HCT116 (cell line): ENCODE measurements at regions not wholly inside any gene's neighbourhood (a gene's known extent, or its start where the extent isn't known, plus 50 kb on each side); places are given as distances from the start of the nearest gene placed in this dataset.

Source experiments
- ATAC-seq: fragments of 200-7000 bp; cut with Tn5 transposase; 2 replicates; pipeline ENCODE4 v1.9.1; 2020; ENCODE audit warnings: mild to moderate bottlenecking, moderate library complexity
- BruUV-seq: library from RNA; stranded (reverse); fragments of 400-500 nt; replicated peaks from 2 replicates; lab custom pipeline; 2021; lab: Mats Ljungman, UMichigan
- CTCF ChIA-PET: fragments of 300-600 bp; sonication (Branson Sonifier 250); formaldehyde crosslinking; loops from one replicate; lab custom pipeline; 2021; ENCODE audit warnings: antibody characterized with exemption; lab: Charles Lee
- POLR2A ChIA-PET: fragments of 300-600, 350-600 bp; sonication (Branson Sonifier 250); formaldehyde crosslinking; loops from one replicate; lab custom pipeline; 2021; ENCODE audit warnings: antibody characterized with exemption; lab: Charles Lee
- RAD21 ChIA-PET, 2 experiments: fragments of 300-600 bp; sonication (Branson Sonifier 250); formaldehyde crosslinking; loops; one replicate each; lab custom pipeline; 2023; ENCODE audit warnings: low total read pairs in 2 of 2; ENCODE audit not compliant: uncharacterized antibody in 2 of 2, unreplicated experiment in 2 of 2, low non-redundant PET in 1 of 2; lab: Charles Lee
- DNase-seq: peaks from one replicate; pipeline ENCODE4 v3.0.0-alpha.2; 2010; ENCODE audit warnings: low read depth, low spot score
- H2AFZ ChIP-seq: fragments of 200-600 bp; shearing (Covaris generic), sonication (generic); 2 replicates; pipeline ENCODE4 v1.6.1; 2017; ENCODE audit warnings: low read depth, mixed run types, mixed read lengths, antibody characterized with exemption, low read length; ENCODE audit not compliant: poor library complexity, severe bottlenecking
- H3K27ac ChIP-seq: 2 replicates; pipeline ENCODE4 v1.5.1; 2012; ENCODE audit warnings: low read depth, low read length
- H3K27me3 ChIP-seq: fragments of 200-600 bp; sonication (generic); 2 replicates; pipeline ENCODE4 v1.6.1; 2016; ENCODE audit warnings: mixed run types, low read length, mixed read lengths; ENCODE audit not compliant: insufficient read depth
- H3K36me3 ChIP-seq, 2 experiments: fragments of 200-500 bp in 1 of 2; fragments of 200-600 bp in 1 of 2; sonication (Bioruptor generic) in 1 of 2; sonication (generic) in 1 of 2; 2 replicates each; pipeline versions ENCODE4 v1.5.1 to v1.6.1; 2014 to 2016; ENCODE audit warnings: low read length in 2 of 2, inconsistent platforms in 1 of 2, mixed read lengths in 1 of 2, mixed run types in 1 of 2; ENCODE audit not compliant: insufficient read depth in 2 of 2, control insufficient read depth in 1 of 2
- H3K4me1 ChIP-seq, 2 experiments: fragments of 200-600 bp in 1 of 2; sonication (generic) in 1 of 2; 2 replicates each; pipeline versions ENCODE4 v1.5.1 to v1.6.1; 2012 to 2017; ENCODE audit warnings: low read length in 2 of 2, inconsistent platforms in 1 of 2, mild to moderate bottlenecking in 1 of 2, mixed read lengths in 1 of 2, mixed run types in 1 of 2, moderate library complexity in 1 of 2; ENCODE audit not compliant: insufficient read depth in 2 of 2, control insufficient read depth in 1 of 2
- H3K4me2 ChIP-seq: fragments of 200-600 bp; sonication (generic); 2 replicates; pipeline ENCODE4 v1.6.1; 2017; ENCODE audit warnings: mixed run types, low read length, mixed read lengths
- H3K4me3 ChIP-seq, 2 experiments: fragments of 200-600 bp in 1 of 2; sonication (generic) in 1 of 2; replicated peaks in 1 of 2; 2 replicates each; pipeline ENCODE4 v1.5.1; 2011 to 2016; ENCODE audit warnings: low read length in 2 of 2, control low read depth in 1 of 2, low read depth in 1 of 2, mild to moderate bottlenecking in 1 of 2, mixed read lengths in 1 of 2, mixed run types in 1 of 2
- H3K79me2 ChIP-seq: fragments of 200-600 bp; sonication (generic); 2 replicates; pipeline ENCODE4 v1.6.1; 2017; ENCODE audit warnings: mild to moderate bottlenecking, mixed run types, low read length, moderate library complexity, mixed read lengths; ENCODE audit not compliant: insufficient read depth
- H3K9ac ChIP-seq: fragments of 200-600 bp; sonication (generic); 2 replicates; pipeline ENCODE4 v1.6.1; 2016; ENCODE audit warnings: low read length, mixed read lengths
- H3K9me2 ChIP-seq: fragments of 200-600 bp; sonication (generic), shearing (Covaris generic); 2 replicates; pipeline ENCODE4 v1.6.1; 2017; ENCODE audit warnings: mixed run types, mild to moderate bottlenecking, moderate library complexity; ENCODE audit not compliant: insufficient read depth
- H3K9me3 ChIP-seq, 2 experiments: fragments of 200-500 bp in 1 of 2; fragments of 200-600 bp in 1 of 2; sonication (Bioruptor generic) in 1 of 2; sonication (generic) in 1 of 2; 2 replicates each; pipeline ENCODE4 v1.6.1; 2014 to 2017; ENCODE audit warnings: low read length in 2 of 2, mixed read lengths in 2 of 2, inconsistent platforms in 1 of 2, low read depth in 1 of 2, mild to moderate bottlenecking in 1 of 2, mixed run types in 1 of 2, moderate library complexity in 1 of 2; ENCODE audit not compliant: control insufficient read depth in 1 of 2, insufficient read depth in 1 of 2
- H4K20me1 ChIP-seq: fragments of 200-600 bp; sonication (generic), shearing (Covaris generic); 2 replicates; pipeline ENCODE4 v1.6.1; 2017; ENCODE audit warnings: mixed run types, mild to moderate bottlenecking, moderate library complexity; ENCODE audit not compliant: insufficient read depth
- CBX3 ChIP-seq: IDR thresholded peaks from 2 replicates; pipeline ENCODE4 v1.6.1; 2012; ENCODE audit warnings: low read depth
- CEBPB ChIP-seq: IDR thresholded peaks from 2 replicates; pipeline ENCODE4 v1.6.1; 2012; ENCODE audit warnings: low read depth
- CTCF ChIP-seq, 3 experiments: fragments of 200-600 bp in 1 of 3; sonication (generic) in 1 of 3; IDR thresholded peaks in 2 of 3; conservative IDR thresholded peaks in 1 of 3; 2 replicates each; pipeline ENCODE4 v1.5.1; 2012 to 2017; ENCODE audit warnings: low read depth in 2 of 3, low read length in 2 of 3, antibody characterized with exemption in 1 of 3, borderline replicate concordance in 1 of 3, control low read depth in 1 of 3, mild to moderate bottlenecking in 1 of 3, mixed read lengths in 1 of 3, mixed run types in 1 of 3, moderate library complexity in 1 of 3; ENCODE audit not compliant: insufficient read depth in 1 of 3
- EZH2 ChIP-seq: fragments of 200-600 bp; sonication (generic); IDR thresholded peaks from 2 replicates; pipeline ENCODE4 v1.6.1; 2017; ENCODE audit warnings: antibody characterized with exemption, mixed run types
- EZH2phosphoT487 ChIP-seq: fragments of 200-600 bp; IDR thresholded peaks from 2 replicates; pipeline ENCODE4 v1.6.1; 2018; ENCODE audit warnings: antibody characterized with exemption, borderline replicate concordance
- MAX ChIP-seq: IDR thresholded peaks from 2 replicates; pipeline ENCODE4 v1.6.1; 2012
- POLR2A ChIP-seq: IDR thresholded peaks from 2 replicates; pipeline ENCODE4 v1.7.0; 2011; ENCODE audit warnings: borderline replicate concordance; ENCODE audit not compliant: insufficient read depth, insufficient read length; ENCODE audit errors: extremely low read depth
- POLR2AphosphoS5 ChIP-seq: IDR thresholded peaks from 2 replicates; pipeline ENCODE4 v1.6.1; 2011; ENCODE audit warnings: mild to moderate bottlenecking, low read depth, low read length, moderate library complexity
- SP1 ChIP-seq: IDR thresholded peaks from 2 replicates; pipeline ENCODE4 v1.6.1; 2012; ENCODE audit warnings: low read depth
- TCF7L2 ChIP-seq: IDR thresholded peaks from 2 replicates; pipeline ENCODE4 v1.7.0; 2011; ENCODE audit warnings: borderline replicate concordance, inconsistent platforms; ENCODE audit not compliant: insufficient read depth, insufficient read length; ENCODE audit errors: extremely low read depth
- YY1 ChIP-seq: IDR thresholded peaks from 2 replicates; pipeline ENCODE4 v1.6.1; 2011; ENCODE audit warnings: low read length, low read depth, moderate library complexity, mild to moderate bottlenecking; ENCODE audit not compliant: insufficient replicate concordance; ENCODE audit errors: extremely low read depth
- ZFX ChIP-seq: fragments of 450-650 bp; IDR thresholded peaks from 2 replicates; pipeline ENCODE4 v1.6.1; 2017
- ZNF274 ChIP-seq: fragments of 200-500 bp; sonication (Bioruptor generic); IDR thresholded peaks from 2 replicates; pipeline ENCODE4 v1.6.1; 2014; ENCODE audit warnings: mild to moderate bottlenecking, low read depth, low read length, inconsistent platforms
- intact Hi-C: fragments of 100-400 bp; cut with micrococcal nuclease; formaldehyde crosslinking; loops from 2 replicates; pipeline ENCODE4 v1.10.0; 2022
- TF ChIP-seq, protein P1 (sequence below): IDR thresholded peaks from 2 replicates; pipeline ENCODE4 v1.6.1; 2012; ENCODE audit warnings: low read depth

DNA sequence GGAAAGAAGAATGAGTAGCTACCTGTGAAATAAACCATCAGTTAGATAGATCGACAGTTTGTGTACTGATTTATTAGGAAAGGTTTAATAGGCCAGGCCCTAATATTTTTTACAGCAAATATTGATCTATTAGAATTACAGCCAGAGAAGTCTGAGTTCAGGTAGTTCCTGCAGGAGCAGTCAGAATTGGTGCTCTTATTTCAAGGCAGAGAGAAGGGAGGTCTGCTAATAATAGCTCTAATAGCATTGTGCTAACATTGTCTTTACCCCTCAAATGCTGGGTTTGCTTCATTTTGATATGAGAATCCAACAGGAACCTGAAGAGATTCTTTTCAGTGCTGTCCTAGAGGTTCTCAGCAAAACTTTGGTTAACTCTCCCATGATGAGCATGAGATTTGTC is 343.8 kb upstream of the NAV3 start:
- Histone ChIP-seq H3K9me3 (no peaks in the 10 kb centered on the region), H3K79me2 (no peaks in the 10 kb centered on the region), H3K4me2 (no peak overlapping the region), H3K9me2 (no peaks in the 10 kb centered on the region), H4K20me1 (no peaks in the 10 kb centered on the region), H3K4me3 (no peak overlapping the region), H3K27ac (no peak overlapping the region), H3K9ac (no peak overlapping the region), H3K4me1 (no peaks in the 10 kb centered on the region), H3K36me3 (no peaks in the 10 kb centered on the region), H3K27me3 (no peaks in the 10 kb centered on the region)
- ChIA-PET CTCF (no interaction called here), POLR2A (no interaction called here), RAD21 (no interaction called here)
- no peak for ATAC-seq
- no peak for DNase-seq
- intact Hi-C loops: no loop called here
- BruUV-seq: no TSS peak
- TF ChIP-seq ZFX: no peak
- TF ChIP-seq, all 23 proteins: peak for 0
- no peak overlapping the region for H2AFZ ChIP-seq

DNA sequence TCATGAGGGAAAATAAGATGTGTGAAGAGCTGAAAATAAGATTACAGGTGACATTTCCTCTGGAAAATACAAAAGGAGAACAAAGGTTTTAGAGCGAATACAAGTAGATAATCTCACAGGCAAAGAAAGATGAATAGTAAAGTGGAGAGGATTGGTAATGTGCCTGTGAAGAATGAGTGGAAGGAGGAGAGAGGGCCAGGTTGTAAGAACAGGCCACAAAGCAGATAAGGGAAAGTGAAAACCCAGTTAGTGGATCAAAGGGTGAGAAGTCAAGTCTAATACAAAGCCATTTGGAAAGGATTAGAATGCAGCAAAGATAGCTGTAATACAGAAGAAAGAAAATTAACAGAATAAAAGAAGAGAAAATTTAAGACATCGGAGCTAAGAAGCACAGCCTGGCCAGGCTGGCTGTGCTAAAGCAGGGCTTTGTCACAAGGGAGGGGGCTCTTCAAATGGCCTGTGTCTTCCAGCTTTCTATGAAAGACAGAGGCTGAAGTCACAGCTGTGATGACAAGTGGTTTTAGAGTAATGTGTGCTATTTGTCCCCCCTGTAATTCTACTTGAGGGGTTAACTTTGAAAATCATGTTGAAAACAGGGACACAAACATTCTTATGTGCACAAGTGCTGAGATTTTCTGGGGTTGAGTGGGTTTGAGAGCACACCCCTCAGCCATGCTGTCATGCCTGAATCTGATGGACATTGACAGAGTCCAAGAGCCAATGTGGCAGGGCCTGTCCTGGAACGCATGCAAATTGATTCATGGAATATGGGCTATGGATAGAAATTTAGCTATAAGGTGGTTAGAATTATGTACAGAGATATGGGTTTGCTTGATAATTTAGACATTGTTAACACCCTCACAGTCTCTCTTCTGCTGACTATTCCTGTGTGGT is 344.5 kb upstream of the NAV3 start:
- RAD21 ChIA-PET: no interaction called here
- POLR2A ChIA-PET: no interaction called here
- TF ChIP-seq POLR2A (no peak), EZH2phosphoT487 (no peak), YY1 (no peak), ZNF274 (no peak), EZH2 (no peak), CEBPB (no peak), CTCF (IDR thresholded peaks at IDR 0.05 in 2 of 3, conservative IDR thresholded peaks at IDR 0.05 in 1 of 3; ENCODE audit: borderline replicate concordance in 1 of 3, insufficient read depth in 1 of 3, low read depth in 2 of 3, low read length in 2 of 3) (no peak), MAX (no peak), SP1 (no peak), TCF7L2 (no peak), POLR2AphosphoS5 (no peak), CBX3 (no peak)
- TF ChIP-seq, protein P1, sequence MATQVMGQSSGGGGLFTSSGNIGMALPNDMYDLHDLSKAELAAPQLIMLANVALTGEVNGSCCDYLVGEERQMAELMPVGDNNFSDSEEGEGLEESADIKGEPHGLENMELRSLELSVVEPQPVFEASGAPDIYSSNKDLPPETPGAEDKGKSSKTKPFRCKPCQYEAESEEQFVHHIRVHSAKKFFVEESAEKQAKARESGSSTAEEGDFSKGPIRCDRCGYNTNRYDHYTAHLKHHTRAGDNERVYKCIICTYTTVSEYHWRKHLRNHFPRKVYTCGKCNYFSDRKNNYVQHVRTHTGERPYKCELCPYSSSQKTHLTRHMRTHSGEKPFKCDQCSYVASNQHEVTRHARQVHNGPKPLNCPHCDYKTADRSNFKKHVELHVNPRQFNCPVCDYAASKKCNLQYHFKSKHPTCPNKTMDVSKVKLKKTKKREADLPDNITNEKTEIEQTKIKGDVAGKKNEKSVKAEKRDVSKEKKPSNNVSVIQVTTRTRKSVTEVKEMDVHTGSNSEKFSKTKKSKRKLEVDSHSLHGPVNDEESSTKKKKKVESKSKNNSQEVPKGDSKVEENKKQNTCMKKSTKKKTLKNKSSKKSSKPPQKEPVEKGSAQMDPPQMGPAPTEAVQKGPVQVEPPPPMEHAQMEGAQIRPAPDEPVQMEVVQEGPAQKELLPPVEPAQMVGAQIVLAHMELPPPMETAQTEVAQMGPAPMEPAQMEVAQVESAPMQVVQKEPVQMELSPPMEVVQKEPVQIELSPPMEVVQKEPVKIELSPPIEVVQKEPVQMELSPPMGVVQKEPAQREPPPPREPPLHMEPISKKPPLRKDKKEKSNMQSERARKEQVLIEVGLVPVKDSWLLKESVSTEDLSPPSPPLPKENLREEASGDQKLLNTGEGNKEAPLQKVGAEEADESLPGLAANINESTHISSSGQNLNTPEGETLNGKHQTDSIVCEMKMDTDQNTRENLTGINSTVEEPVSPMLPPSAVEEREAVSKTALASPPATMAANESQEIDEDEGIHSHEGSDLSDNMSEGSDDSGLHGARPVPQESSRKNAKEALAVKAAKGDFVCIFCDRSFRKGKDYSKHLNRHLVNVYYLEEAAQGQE: no peak

More for the DNA sequence above, 344.5 kb upstream of the NAV3 start:
- H3K79me2 ChIP-seq: no peaks in the 10 kb centered on the region
- ATAC-seq (no peak), DNase-seq (no peak)
- H3K4me1 ChIP-seq: no peaks in the 10 kb centered on the region
- H2AFZ ChIP-seq: no peak overlapping the region
- H4K20me1 ChIP-seq: no peaks in the 10 kb centered on the region
- BruUV-seq: no TSS peak
- intact Hi-C loops: no loop called here
- CTCF ChIA-PET: no interaction called here
- no peaks in the 10 kb centered on the region for H3K9me2 ChIP-seq
- no peak overlapping the region for H3K27ac ChIP-seq
- H3K27me3 ChIP-seq: no peaks in the 10 kb centered on the region
- no peak overlapping the region for H3K4me2 ChIP-seq
- no peak overlapping the region for H3K9ac ChIP-seq
- no peaks in the 10 kb centered on the region for H3K36me3 ChIP-seq
- H3K9me3 ChIP-seq: no peaks in the 10 kb centered on the region
- H3K4me3 ChIP-seq: no peak overlapping the region
